HFF-Myc (cell line): ENCODE measurements at regions not wholly inside any gene's neighbourhood (a gene's known extent, or its start where the extent isn't known, plus 50 kb on each side); places are given as distances from the start of the nearest gene placed in this dataset.

Experiments used
- DNase-seq: peaks from one replicate; pipeline ENCODE4 v3.0.0-alpha.2; 2011; ENCODE audit warnings: low read depth; ENCODE audit errors: extremely low read depth
- H3K4me3 ChIP-seq: replicated peaks from 2 replicates; pipeline ENCODE4 v1.5.1; 2011; ENCODE audit warnings: low read depth, mild to moderate bottlenecking, control low read depth, low read length
- TF ChIP-seq, protein P1 (sequence below): IDR thresholded peaks from 2 replicates; pipeline ENCODE4 v1.5.1; 2012; ENCODE audit warnings: mild to moderate bottlenecking, low read depth, low read length, control low read depth; ENCODE audit errors: missing control alignments

DNA sequence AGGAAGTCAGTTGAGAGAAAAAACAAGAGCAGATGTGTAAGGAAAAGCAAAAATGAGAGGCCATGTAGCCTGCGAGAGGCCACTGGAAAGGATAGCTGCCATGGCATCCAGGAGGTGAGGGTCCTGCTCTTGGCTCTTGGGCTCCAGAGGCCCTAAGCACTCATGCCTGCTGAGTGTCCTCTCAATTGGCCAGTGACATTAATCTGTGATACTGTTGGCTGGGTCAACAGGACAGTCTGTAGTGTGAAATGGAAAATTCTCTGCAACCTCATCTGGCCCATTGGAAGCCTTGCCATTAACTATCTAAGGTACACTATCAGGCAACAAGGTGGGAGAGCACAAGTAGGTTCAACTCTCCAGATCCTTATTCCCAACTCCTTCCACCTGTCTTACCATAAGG, 180.9 kb downstream of the LY86 start:
- H3K4me3 ChIP-seq, result no peak overlapping the region
- TF ChIP-seq, protein P1, sequence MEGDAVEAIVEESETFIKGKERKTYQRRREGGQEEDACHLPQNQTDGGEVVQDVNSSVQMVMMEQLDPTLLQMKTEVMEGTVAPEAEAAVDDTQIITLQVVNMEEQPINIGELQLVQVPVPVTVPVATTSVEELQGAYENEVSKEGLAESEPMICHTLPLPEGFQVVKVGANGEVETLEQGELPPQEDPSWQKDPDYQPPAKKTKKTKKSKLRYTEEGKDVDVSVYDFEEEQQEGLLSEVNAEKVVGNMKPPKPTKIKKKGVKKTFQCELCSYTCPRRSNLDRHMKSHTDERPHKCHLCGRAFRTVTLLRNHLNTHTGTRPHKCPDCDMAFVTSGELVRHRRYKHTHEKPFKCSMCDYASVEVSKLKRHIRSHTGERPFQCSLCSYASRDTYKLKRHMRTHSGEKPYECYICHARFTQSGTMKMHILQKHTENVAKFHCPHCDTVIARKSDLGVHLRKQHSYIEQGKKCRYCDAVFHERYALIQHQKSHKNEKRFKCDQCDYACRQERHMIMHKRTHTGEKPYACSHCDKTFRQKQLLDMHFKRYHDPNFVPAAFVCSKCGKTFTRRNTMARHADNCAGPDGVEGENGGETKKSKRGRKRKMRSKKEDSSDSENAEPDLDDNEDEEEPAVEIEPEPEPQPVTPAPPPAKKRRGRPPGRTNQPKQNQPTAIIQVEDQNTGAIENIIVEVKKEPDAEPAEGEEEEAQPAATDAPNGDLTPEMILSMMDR, result no peak
- no peak for DNase-seq

DNA sequence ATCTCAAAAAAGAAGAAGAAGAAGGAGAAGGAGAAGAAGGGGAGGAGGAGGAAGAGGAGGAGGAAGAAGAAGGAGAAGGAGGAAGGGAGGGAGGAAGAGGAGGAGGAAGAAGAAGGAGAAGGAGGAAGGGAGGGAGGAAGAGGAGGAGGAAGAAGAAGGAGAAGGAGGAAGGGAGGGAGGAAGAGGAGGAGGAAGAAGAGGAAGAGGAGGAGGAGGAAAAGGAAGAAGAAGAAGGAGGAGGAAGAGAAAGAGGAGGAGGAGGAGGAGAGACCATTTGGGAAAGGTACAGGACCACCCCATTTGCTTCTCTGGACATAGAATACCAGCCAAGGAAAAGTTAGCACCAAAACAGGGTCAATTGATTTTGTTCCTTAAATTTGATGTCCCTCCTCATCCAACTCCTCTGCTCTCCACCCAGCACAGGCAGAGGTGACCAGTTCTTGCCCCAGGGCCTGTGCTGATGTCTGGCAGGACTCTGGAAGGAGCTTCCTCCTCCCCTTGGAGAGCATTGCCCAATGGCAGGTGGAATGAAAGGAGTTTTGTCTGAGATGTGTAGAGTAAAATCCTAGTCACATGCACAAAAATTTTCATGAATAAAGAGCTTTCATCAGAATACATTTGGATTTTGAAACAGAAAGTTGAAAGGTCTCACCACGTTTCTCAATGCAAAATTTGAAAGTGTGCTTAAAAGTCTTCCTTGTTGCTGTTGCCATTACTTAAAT, 182.9 kb downstream of the LY86 start:
- no peak overlapping the region for H3K4me3 ChIP-seq
- no peak for DNase-seq
- TF ChIP-seq, protein P1, result no peak

DNA sequence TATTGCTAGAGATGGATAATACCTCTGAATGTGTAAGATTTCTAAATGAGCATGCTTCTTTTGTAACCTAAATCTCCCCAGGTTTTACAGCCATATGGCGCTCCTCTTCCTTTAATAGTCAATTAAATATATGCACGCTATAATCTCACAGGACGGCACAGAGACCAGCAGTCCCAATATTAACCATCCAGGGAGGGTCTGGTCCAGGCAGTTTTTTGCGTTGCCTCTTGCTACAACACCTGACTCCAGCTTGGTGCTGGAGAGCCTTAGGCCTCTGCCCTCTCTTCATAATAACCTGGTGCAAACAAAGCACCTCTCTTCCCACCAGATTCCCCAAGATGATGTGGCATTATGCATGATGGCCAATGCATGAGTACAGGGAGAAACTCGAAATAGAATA, 183.4 kb downstream of the LY86 start:
- TF ChIP-seq, protein P1, result no peak
- no peak overlapping the region for H3K4me3 ChIP-seq
- no peak for DNase-seq

DNA sequence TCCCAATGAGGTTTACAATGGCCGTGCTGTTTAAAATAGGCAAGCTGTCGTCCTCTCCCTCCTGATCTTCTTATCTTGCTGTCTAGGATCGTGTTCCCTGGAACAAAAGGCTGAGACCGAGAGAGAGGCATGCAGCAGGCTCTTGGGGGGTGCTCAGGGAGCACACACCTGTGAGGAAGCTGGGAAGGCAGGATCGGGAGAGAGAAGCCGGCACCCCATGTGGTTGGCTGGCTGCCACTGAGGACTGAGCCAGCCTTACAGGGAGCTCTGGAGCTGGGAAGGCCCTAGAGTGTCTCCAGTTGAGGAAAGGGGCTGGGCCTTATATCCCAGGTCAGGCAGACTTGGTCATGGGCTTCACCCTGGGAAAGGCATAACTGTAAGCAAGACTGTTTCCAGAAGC, 184.2 kb downstream of the LY86 start:
- TF ChIP-seq, protein P1, result no peak
- DNase-seq, result no peak
- H3K4me3 ChIP-seq, result no peak overlapping the region

DNA sequence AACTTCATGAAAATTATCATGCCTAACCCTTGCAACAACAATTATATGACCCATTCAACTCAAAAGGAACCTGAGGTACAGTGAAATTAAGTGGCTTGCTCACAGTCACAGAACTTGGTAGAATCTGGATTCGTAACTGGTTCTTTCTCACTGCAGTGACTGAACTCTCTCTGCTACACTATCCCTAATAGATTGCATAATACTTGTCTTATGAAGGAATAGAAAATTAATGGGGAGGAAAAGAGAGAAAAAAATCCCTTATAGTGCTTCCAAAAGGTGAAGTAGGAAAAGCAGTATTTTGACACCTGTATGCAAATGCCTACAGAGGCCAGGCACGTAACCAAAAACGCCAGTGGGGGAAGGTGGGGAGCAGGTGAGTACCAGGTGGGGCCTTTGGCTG, 186.6 kb downstream of the LY86 start:
- no peak overlapping the region for H3K4me3 ChIP-seq
- TF ChIP-seq, protein P1, result no peak
- DNase-seq, result no peak

DNA sequence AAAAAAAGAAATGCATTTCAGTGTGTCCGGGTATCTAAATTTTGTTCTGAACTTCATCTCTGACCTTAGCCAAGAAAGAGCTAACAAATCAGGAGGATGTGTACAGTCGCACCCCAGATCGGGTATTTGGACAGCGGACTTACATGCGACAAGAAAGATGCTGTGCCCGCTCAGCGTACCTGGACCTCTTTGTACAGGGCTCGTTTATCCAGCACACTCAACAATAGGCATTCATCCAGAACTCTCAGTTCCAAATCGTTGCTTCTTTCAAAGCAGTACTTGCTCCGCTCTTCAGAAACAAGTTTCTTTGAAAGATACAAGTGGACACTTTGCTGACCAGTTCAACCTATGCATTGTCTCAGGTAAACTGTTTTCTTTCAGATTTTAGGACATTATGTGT, 191.7 kb downstream of the LY86 start:
- no peak for DNase-seq
- TF ChIP-seq, protein P1, result no peak

More for the DNA sequence above, 191.7 kb downstream of the LY86 start:
- H3K4me3 ChIP-seq, result no peak overlapping the region
